WERI-Rb-1 (cell line): ENCODE measurements at regions not wholly inside any gene's neighbourhood (a gene's known extent, or its start where the extent isn't known, plus 50 kb on each side); places are given as distances from the start of the nearest gene placed in this dataset.
A peak's percentile ranks its signal among the peaks of the same experiment; 100 is the strongest.

Experiments
- DNase-seq: peaks from one replicate; pipeline ENCODE4 v3.0.0-alpha.2; 2020
- H3K27ac ChIP-seq: fragments of 250-450 bp; sonication (Bioruptor Pico); 2 replicates; pipeline ENCODE4 v1.5.1; 2020; ENCODE audit warnings: mild to moderate bottlenecking, moderate library complexity
- H3K27me3 ChIP-seq: fragments of 250-450 bp; sonication (Bioruptor Pico); 2 replicates; pipeline ENCODE4 v1.5.1; 2021; ENCODE audit warnings: mild to moderate bottlenecking, low read depth, moderate library complexity; ENCODE audit not compliant: insufficient read depth, severe bottlenecking
- H3K36me3 ChIP-seq: fragments of 250-450 bp; sonication (Bioruptor Pico); 2 replicates; pipeline ENCODE4 v1.5.1; 2020; ENCODE audit warnings: mild to moderate bottlenecking, moderate library complexity
- H3K4me3 ChIP-seq: 2 replicates; pipeline ENCODE4 v1.5.1; 2011; ENCODE audit warnings: low read depth, mild to moderate bottlenecking, control low read depth, low read length
- H3K9me3 ChIP-seq: fragments of 250-450 bp; sonication (Bioruptor Pico); 2 replicates; pipeline ENCODE4 v1.5.1; 2021; ENCODE audit warnings: mild to moderate bottlenecking, moderate library complexity; ENCODE audit not compliant: severe bottlenecking
- CTCF ChIP-seq: IDR thresholded peaks from 2 replicates; pipeline ENCODE4 v1.5.1; 2011; ENCODE audit warnings: low read depth, mild to moderate bottlenecking, control low read depth, inconsistent platforms, low read length

GRCh38 chr4:66855956-66856355 is 689.3 kb downstream of the CENPC start:
- TF ChIP-seq CTCF: no peak
- no peak overlapping the region for H3K27ac ChIP-seq
- no peak for DNase-seq

GRCh38 chr4:66853845-66854244 is 691.5 kb downstream of the CENPC start:
- H3K36me3 ChIP-seq: no peaks in the 10 kb centered on the region
- no peak for DNase-seq
- TF ChIP-seq CTCF: no peak
- H3K27ac ChIP-seq: no peak overlapping the region
- no peak overlapping the region for H3K4me3 ChIP-seq
- H3K27me3 ChIP-seq: no peaks in the 10 kb centered on the region
- H3K9me3 ChIP-seq: no peaks in the 10 kb centered on the region

More at GRCh38 chr4:66855956-66856355, 689.3 kb downstream of the CENPC start:
- no peaks in the 10 kb centered on the region for H3K27me3 ChIP-seq
- no peaks in the 10 kb centered on the region for H3K36me3 ChIP-seq
- no peak overlapping the region for H3K4me3 ChIP-seq
- H3K9me3 ChIP-seq: no peaks in the 10 kb centered on the region

GRCh38 chr4:66852843-66853242 is 692.5 kb downstream of the CENPC start:
- Histone ChIP-seq H3K9me3 (no peaks in the 10 kb centered on the region), H3K27me3 (no peaks in the 10 kb centered on the region), H3K4me3 (no peak overlapping the region), H3K27ac (no peak overlapping the region), H3K36me3 (no peaks in the 10 kb centered on the region)
- no peak for TF ChIP-seq CTCF
- DNase-seq: no peak

- no peak overlapping the region for H3K4me3 ChIP-seq
- no peaks in the 10 kb centered on the region for H3K27me3 ChIP-seq
- H3K27ac ChIP-seq: no peak overlapping the region
- no peaks in the 10 kb centered on the region for H3K36me3 ChIP-seq
- H3K9me3 ChIP-seq: no peaks in the 10 kb centered on the region
- DNase-seq: no peak
- no peak for TF ChIP-seq CTCF
Measured at GRCh38 chr4:66849596-66849995, 695.7 kb downstream of the CENPC start.

- no peaks in the 10 kb centered on the region for H3K36me3 ChIP-seq
- no peak overlapping the region for H3K4me3 ChIP-seq
- no peak for DNase-seq
- TF ChIP-seq CTCF: no peak
- H3K9me3 ChIP-seq: peaks cover 2% of the 10 kb centered on the region
- H3K27ac ChIP-seq: peak overlapping the region; percentile 23
- no peaks in the 10 kb centered on the region for H3K27me3 ChIP-seq
Measured at GRCh38 chr4:66842724-66843088, 702.6 kb downstream of the CENPC start.

GRCh38 chr4:66842026-66842723 is 703.1 kb downstream of the CENPC start:
- peaks cover 2% of the 10 kb centered on the region for H3K9me3 ChIP-seq
- TF ChIP-seq CTCF: no peak
- no peak for DNase-seq
- H3K27ac ChIP-seq: peak overlapping the region; percentile 52
- H3K27me3 ChIP-seq: no peaks in the 10 kb centered on the region
- no peaks in the 10 kb centered on the region for H3K36me3 ChIP-seq
- H3K4me3 ChIP-seq: no peak overlapping the region
